Left lung (tissue), 4 donors: ENCODE measurements at regions not wholly inside any gene's neighbourhood (a gene's known extent, or its start where the extent isn't known, plus 50 kb on each side); places are given as distances from the start of the nearest gene placed in this dataset.

ENCODE experiments used
- ATAC-seq: fragments of 200-7000 bp; cut with Tn5 transposase; one replicate; pipeline ENCODE4 v1.9.1; 2020; ENCODE audit warnings: moderate library complexity
- DNase-seq, 4 donors: peaks; one replicate each; pipeline ENCODE4 v3.0.0-alpha.2; 2013 to 2020
- H3K27ac ChIP-seq, 2 donors: fragments of 200-600 bp; sonication (generic) in 1 of 2; one replicate each; pipeline versions ENCODE4 v1.5.0 to v1.8.0; 2020 to 2021
- H3K27me3 ChIP-seq, 2 donors: fragments of 200-600 bp; sonication (generic) in 1 of 2; one replicate each; pipeline versions ENCODE4 v1.5.0 to v1.8.0; 2020 to 2021
- H3K36me3 ChIP-seq, 2 donors: fragments of 200-600 bp; sonication (generic) in 1 of 2; one replicate each; pipeline versions ENCODE4 v1.5.0 to v1.8.0; 2020 to 2021
- H3K4me1 ChIP-seq, 2 donors: fragments of 200-600 bp; one replicate each; pipeline ENCODE4 v1.8.0; 2021
- H3K4me3 ChIP-seq, 2 donors: fragments of 200-600 bp; sonication (generic) in 1 of 2; one replicate each; pipeline versions ENCODE4 v1.5.0 to v1.8.0; 2020 to 2021; ENCODE audit warnings: mild to moderate bottlenecking in 1 of 2
- H3K9me3 ChIP-seq, 2 donors: fragments of 200-600 bp; sonication (generic) in 1 of 2; one replicate each; pipeline versions ENCODE4 v1.5.0 to v1.8.0; 2020 to 2021
- CTCF ChIP-seq, 2 donors: fragments of 200-600 bp; sonication (generic) in 1 of 2; IDR thresholded peaks; one replicate each; pipeline versions ENCODE4 v1.5.0 to v1.8.0; 2021; ENCODE audit warnings: antibody characterized with exemption in 2 of 2
- intact Hi-C, 2 donors: fragments of 100-400 bp; cut with DNase I; formaldehyde crosslinking; loops; one replicate each; pipeline versions ENCODE4 v1.11.2 to v1.14.2; 2022
- donor health status: DM: no; HTN: yes; CAD: no.
- donor health status: DM: no; HTN: no; CAD: no.

GRCh38 chr3:99087277-99087676, 185.8 kb upstream of the DCBLD2 start:
- no peak overlapping the region for H3K4me3 ChIP-seq
- TF ChIP-seq CTCF (IDR thresholded peaks at IDR 0.05), result no peak
- intact Hi-C loops, result no loop called here
- H3K36me3 ChIP-seq, result no peaks in the 10 kb centered on the region
- H3K4me1 ChIP-seq, result no peaks in the 10 kb centered on the region
- no peaks in the 10 kb centered on the region for H3K27me3 ChIP-seq
- ATAC-seq (no peak), DNase-seq (no peak)
- no peak overlapping the region for H3K27ac ChIP-seq
- H3K9me3 ChIP-seq, result no peaks in the 10 kb centered on the region

GRCh38 chr3:99084826-99085225, 183.3 kb upstream of the DCBLD2 start:
- intact Hi-C loops, result no loop called here
- no peak for TF ChIP-seq CTCF (IDR thresholded peaks at IDR 0.05)
- H3K9me3 ChIP-seq, result no peaks in the 10 kb centered on the region
- ATAC-seq, result no peak
- DNase-seq, result no peak
- H3K27me3 ChIP-seq, result no peaks in the 10 kb centered on the region
- no peak overlapping the region for H3K27ac ChIP-seq
- no peaks in the 10 kb centered on the region for H3K4me1 ChIP-seq
- H3K4me3 ChIP-seq, result no peak overlapping the region
- no peaks in the 10 kb centered on the region for H3K36me3 ChIP-seq

- H3K4me3 ChIP-seq, result no peak overlapping the region
- no peak for DNase-seq
- H3K9me3 ChIP-seq, result no peaks in the 10 kb centered on the region
- TF ChIP-seq CTCF (IDR thresholded peaks at IDR 0.05), result no peak
- H3K27me3 ChIP-seq, result no peaks in the 10 kb centered on the region
- H3K27ac ChIP-seq, result no peak overlapping the region
- intact Hi-C loops, result no loop called here
- H3K36me3 ChIP-seq, result no peaks in the 10 kb centered on the region
- ATAC-seq, result no peak
- no peaks in the 10 kb centered on the region for H3K4me1 ChIP-seq
These were observed 182.7 kb upstream of the DCBLD2 start for GRCh38 chr3:99084156-99084555.

GRCh38 chr3:99071096-99071495, 169.6 kb upstream of the DCBLD2 start:
- no peak for ATAC-seq
- H3K36me3 ChIP-seq, result no peaks in the 10 kb centered on the region
- H3K4me1 ChIP-seq, result no peaks in the 10 kb centered on the region
- DNase-seq, result no peak
- H3K4me3 ChIP-seq, result no peak overlapping the region
- H3K9me3 ChIP-seq, result peaks cover 0 to 7% of the 10 kb centered on the region in 2 donors
- H3K27ac ChIP-seq, result no peak overlapping the region
- no peak for TF ChIP-seq CTCF (IDR thresholded peaks at IDR 0.05)
- H3K27me3 ChIP-seq, result no peaks in the 10 kb centered on the region
- intact Hi-C loops, result no loop called here

- DNase-seq, result no peak
- no peaks in the 10 kb centered on the region for H3K4me1 ChIP-seq
These were observed 168.5 kb upstream of the DCBLD2 start for GRCh38 chr3:99069973-99070372.

More at GRCh38 chr3:99069973-99070372, 168.5 kb upstream of the DCBLD2 start:
- TF ChIP-seq CTCF (IDR thresholded peaks at IDR 0.05), result no peak
- intact Hi-C loops, result no loop called here
- Histone ChIP-seq H3K4me3 (no peak overlapping the region), H3K27ac (no peak overlapping the region), H3K36me3 (no peaks in the 10 kb centered on the region), H3K9me3 (peaks cover 0 to 7% of the 10 kb centered on the region in 2 donors), H3K27me3 (no peaks in the 10 kb centered on the region)
- no peak for ATAC-seq
